Stimulated activated CD8-positive, alpha-beta memory T cell treated with anti-CD3 and anti-CD28 coated beads, Interleukin-12 subunit alpha, Interleukin-12 subunit beta, amount 100 ng/mL, for 4 hours (primary cell): ENCODE measurements at regions not wholly inside any gene's neighbourhood (a gene's known extent, or its start where the extent isn't known, plus 50 kb on each side); places are given as distances from the start of the nearest gene placed in this dataset.
"Not testable (repeated sequence)": the region's sequence is repeated elsewhere in the genome, so short reads cannot be mapped to it uniquely, and the experiment has no call there.

ENCODE experiments used
- DNase-seq: peaks from one replicate; pipeline ENCODE4 v3.0.0-alpha.2; 2020; ENCODE audit warnings: low read depth

- no peak for DNase-seq
Measured at GRCh38 chr5:174444479-174445188, 279.7 kb upstream of the MSX2 start.

GRCh38 chr5:174446446-174446845 lies 277.9 kb upstream of the MSX2 start:
- DNase-seq = no peak

- no peak for DNase-seq
Measured at GRCh38 chr5:174446988-174447387, 277.4 kb upstream of the MSX2 start.

- DNase-seq = no peak
Measured at GRCh38 chr5:174448041-174448440, 276.3 kb upstream of the MSX2 start.

GRCh38 chr5:174448662-174449061 lies 275.7 kb upstream of the MSX2 start:
- DNase-seq = no peak

GRCh38 chr5:174453690-174454089 lies 270.7 kb upstream of the MSX2 start:
- DNase-seq = no peak

GRCh38 chr5:174454464-174454863 lies 269.9 kb upstream of the MSX2 start:
- no peak for DNase-seq

- DNase-seq = no peak
Measured at GRCh38 chr5:174454890-174455289, 269.5 kb upstream of the MSX2 start.

GRCh38 chr5:174455301-174455700 lies 269.1 kb upstream of the MSX2 start:
- DNase-seq = no peak

GRCh38 chr5:174457141-174457678 lies 267.2 kb upstream of the MSX2 start:
- DNase-seq = no peak

GRCh38 chr5:174459071-174459702 lies 265.2 kb upstream of the MSX2 start:
- no peak for DNase-seq

GRCh38 chr5:174459832-174460448 lies 264.4 kb upstream of the MSX2 start:
- DNase-seq = no peak

- DNase-seq = no peak
Measured at GRCh38 chr5:174462129-174462528, 262.3 kb upstream of the MSX2 start.

GRCh38 chr5:174464504-174465165 lies 259.7 kb upstream of the MSX2 start:
- no peak for DNase-seq

GRCh38 chr5:174471528-174471927 lies 252.9 kb upstream of the MSX2 start:
- not testable (repeated sequence) for DNase-seq

- no peak for DNase-seq
Measured at GRCh38 chr5:174472956-174473355, 251.4 kb upstream of the MSX2 start.

GRCh38 chr5:174476001-174476400 lies 248.4 kb upstream of the MSX2 start:
- DNase-seq = not testable (repeated sequence)

GRCh38 chr5:174479325-174479724 lies 245.1 kb upstream of the MSX2 start:
- no peak for DNase-seq

GRCh38 chr5:174481737-174482136 lies 242.6 kb upstream of the MSX2 start:
- no peak for DNase-seq

GRCh38 chr5:174482607-174483024 lies 241.8 kb upstream of the MSX2 start:
- DNase-seq = no peak

- no peak for DNase-seq
Measured at GRCh38 chr5:174483411-174483810, 241.0 kb upstream of the MSX2 start.

GRCh38 chr5:174489215-174489614 lies 235.2 kb upstream of the MSX2 start:
- DNase-seq = no peak
